ENCODE measurements at regions not wholly inside any gene's neighbourhood (a gene's known extent, or its start where the extent isn't known, plus 50 kb on each side); places are given as distances from the start of the nearest gene placed in this dataset.

DNA sequence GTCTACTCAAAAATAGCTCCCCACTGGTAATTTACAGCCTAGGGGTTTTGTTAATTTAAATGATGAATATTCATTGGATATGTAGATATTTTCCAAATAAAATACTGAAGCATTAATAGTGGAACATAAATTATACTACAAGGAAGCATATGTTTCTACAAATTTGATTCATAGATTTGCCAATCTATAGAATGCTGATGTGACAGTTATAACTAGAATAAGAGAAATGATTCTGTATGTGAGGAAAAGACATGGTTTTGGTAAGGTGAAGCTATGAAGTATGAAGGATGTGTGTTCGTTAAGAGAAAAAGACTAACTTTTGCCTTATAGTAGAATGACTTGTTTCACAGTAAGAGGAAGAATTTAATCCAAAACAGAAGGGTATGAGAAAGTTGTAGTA lies 61.3 kb downstream of the IARS1 start:
- 86 to 96% (median 88%) methylated on average over 1 of the region's 1 CpG for WGBS, 5 donors
- Histone ChIP-seq H3K4me1 (no peaks in the 10 kb centered on the region), H3K27ac (no peak overlapping the region), H3K9me3 (peaks cover 0 to 11% (median 6%) of the 10 kb centered on the region in 8 donors), H3K4me3 (no peak overlapping the region), H3K36me3 (peaks cover 0 to 99% (median 35%) of the 10 kb centered on the region in 6 donors), H3K27me3 (replicated peaks in 1 of 7) (no peaks in the 10 kb centered on the region)
- TF ChIP-seq POLR2AphosphoS5 (IDR thresholded peaks at IDR 0.05) (no peak), POLR2A (IDR thresholded peaks at IDR 0.05) (no peak)
- TF ChIP-seq, protein P1, sequence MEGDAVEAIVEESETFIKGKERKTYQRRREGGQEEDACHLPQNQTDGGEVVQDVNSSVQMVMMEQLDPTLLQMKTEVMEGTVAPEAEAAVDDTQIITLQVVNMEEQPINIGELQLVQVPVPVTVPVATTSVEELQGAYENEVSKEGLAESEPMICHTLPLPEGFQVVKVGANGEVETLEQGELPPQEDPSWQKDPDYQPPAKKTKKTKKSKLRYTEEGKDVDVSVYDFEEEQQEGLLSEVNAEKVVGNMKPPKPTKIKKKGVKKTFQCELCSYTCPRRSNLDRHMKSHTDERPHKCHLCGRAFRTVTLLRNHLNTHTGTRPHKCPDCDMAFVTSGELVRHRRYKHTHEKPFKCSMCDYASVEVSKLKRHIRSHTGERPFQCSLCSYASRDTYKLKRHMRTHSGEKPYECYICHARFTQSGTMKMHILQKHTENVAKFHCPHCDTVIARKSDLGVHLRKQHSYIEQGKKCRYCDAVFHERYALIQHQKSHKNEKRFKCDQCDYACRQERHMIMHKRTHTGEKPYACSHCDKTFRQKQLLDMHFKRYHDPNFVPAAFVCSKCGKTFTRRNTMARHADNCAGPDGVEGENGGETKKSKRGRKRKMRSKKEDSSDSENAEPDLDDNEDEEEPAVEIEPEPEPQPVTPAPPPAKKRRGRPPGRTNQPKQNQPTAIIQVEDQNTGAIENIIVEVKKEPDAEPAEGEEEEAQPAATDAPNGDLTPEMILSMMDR (IDR thresholded peaks at IDR 0.05 in 8 of 11, conservative IDR thresholded peaks at IDR 0.05 in 3 of 11) = no peak
- no peak for DNase-seq
- intact Hi-C loops (cut with DNase I; ENCODE audit: low total_unique reads) = no loop called here

DNA sequence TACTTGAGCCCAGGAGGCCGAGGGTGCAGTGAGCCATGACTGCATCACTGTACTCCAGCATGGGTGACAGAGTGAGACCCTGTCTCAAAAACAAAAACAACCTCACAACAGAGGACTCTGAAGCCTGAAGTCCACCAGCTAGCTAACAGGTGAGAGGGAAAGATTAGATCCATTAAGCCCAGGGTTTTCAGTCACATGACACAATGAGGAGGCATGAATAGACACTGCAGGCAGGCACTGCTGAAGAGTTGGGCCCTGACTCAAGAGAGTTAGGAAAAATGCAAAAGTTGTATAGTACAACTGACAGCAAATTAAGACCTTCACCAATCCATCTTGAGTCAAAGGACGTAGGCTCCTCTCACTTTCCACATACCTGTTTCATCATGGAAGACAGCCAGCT lies 64.9 kb downstream of the IARS1 start:
- WGBS, 5 donors = 83 to 96% (median 96%) methylated on average over 2 of the region's 2 CpGs
- intact Hi-C loops (cut with DNase I; ENCODE audit: low total_unique reads) = no loop called here
- Histone ChIP-seq H3K4me3 (no peak overlapping the region), H3K4me1 (no peaks in the 10 kb centered on the region), H3K36me3 (peaks cover 0 to 95% (median 38%) of the 10 kb centered on the region in 6 donors), H3K27me3 (replicated peaks in 1 of 7) (no peaks in the 10 kb centered on the region), H3K27ac (no peak overlapping the region), H3K9me3 (peaks cover 0 to 11% (median 6%) of the 10 kb centered on the region in 8 donors)
- TF ChIP-seq POLR2A (IDR thresholded peaks at IDR 0.05) = no peak
- TF ChIP-seq POLR2AphosphoS5 (IDR thresholded peaks at IDR 0.05) = no peak
- TF ChIP-seq, protein P1 (IDR thresholded peaks at IDR 0.05 in 8 of 11, conservative IDR thresholded peaks at IDR 0.05 in 3 of 11) = no peak
- no peak for DNase-seq

DNA sequence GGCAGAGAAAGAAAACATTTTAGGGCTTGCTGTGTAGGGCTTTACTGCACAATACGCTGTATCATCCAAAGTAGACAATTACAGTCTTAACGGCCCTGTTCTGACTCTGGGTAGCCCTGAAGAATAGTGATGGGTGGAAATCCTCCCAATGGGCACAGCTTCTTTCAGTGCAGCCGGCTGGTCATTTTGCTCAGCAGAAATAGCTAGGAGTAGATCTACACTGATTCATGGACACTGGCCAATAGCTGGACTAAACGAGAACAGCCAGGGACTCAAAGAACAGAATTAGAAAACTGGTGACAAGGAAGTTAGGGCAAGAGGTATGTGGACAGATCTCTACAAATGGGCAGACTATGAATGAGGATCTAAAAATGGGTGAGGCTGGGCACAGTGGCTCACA lies 69.3 kb downstream of the IARS1 start:
- H3K36me3 ChIP-seq = peaks cover 4 to 86% (median 66%) of the 10 kb centered on the region in 6 donors
- no peak overlapping the region for H3K4me3 ChIP-seq
- H3K4me1 ChIP-seq = no peaks in the 10 kb centered on the region
- intact Hi-C loops (cut with DNase I; ENCODE audit: low total_unique reads) = no loop called here
- peaks cover 0 to 16% (median 6%) of the 10 kb centered on the region in 8 donors for H3K9me3 ChIP-seq
- no peak overlapping the region for H3K27ac ChIP-seq
- H3K27me3 ChIP-seq (replicated peaks in 1 of 7) = no peaks in the 10 kb centered on the region
- 88 to 93% (median 92%) methylated on average over 4 of the region's 4 CpGs for WGBS, 5 donors
- TF ChIP-seq POLR2A (IDR thresholded peaks at IDR 0.05) (no peak), POLR2AphosphoS5 (IDR thresholded peaks at IDR 0.05) (no peak)
- TF ChIP-seq, protein P1 (IDR thresholded peaks at IDR 0.05 in 8 of 11, conservative IDR thresholded peaks at IDR 0.05 in 3 of 11) = no peak
- no peak for DNase-seq

DNA sequence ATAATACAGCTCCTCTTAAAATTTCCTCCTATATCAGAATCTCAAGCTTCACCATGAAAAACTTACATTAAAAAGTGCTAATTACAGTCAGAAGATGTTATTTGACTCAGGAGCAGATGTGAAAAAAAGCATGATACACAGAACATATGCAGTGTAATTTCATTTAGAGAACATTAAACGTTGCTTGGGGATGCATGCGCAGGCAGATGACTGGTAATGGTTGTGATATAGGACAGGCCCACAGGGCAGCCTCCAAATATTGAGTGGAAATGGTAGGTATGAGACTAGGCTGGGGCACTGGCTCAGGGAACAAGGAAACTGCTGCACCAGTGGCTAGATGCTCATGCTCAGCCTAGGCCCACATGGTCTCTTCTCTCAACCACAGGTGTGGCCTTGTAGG lies 69.7 kb downstream of the IARS1 start:
- peaks cover 4 to 83% (median 64%) of the 10 kb centered on the region in 6 donors for H3K36me3 ChIP-seq
- no peak overlapping the region for H3K27ac ChIP-seq
- no peak for DNase-seq
- no peaks in the 10 kb centered on the region for H3K4me1 ChIP-seq
- H3K27me3 ChIP-seq (replicated peaks in 1 of 7) = no peaks in the 10 kb centered on the region
- H3K4me3 ChIP-seq = no peak overlapping the region
- intact Hi-C loops (cut with DNase I; ENCODE audit: low total_unique reads) = no loop called here
- 81 to 89% (median 86%) methylated on average over 2 of the region's 2 CpGs for WGBS, 5 donors
- peaks cover 0 to 15% (median 6%) of the 10 kb centered on the region in 8 donors for H3K9me3 ChIP-seq
- no peak for TF ChIP-seq POLR2A (IDR thresholded peaks at IDR 0.05)
- TF ChIP-seq, protein P1 (IDR thresholded peaks at IDR 0.05 in 8 of 11, conservative IDR thresholded peaks at IDR 0.05 in 3 of 11) = no peak
- no peak for TF ChIP-seq POLR2AphosphoS5 (IDR thresholded peaks at IDR 0.05)
